HFFc6 (cell line): ENCODE measurements at regions not wholly inside any gene's neighbourhood (a gene's known extent, or its start where the extent isn't known, plus 50 kb on each side); places are given as distances from the start of the nearest gene placed in this dataset.

Source experiments
- DNase-seq: peaks from one replicate; pipeline ENCODE4 v3.0.0-alpha.2; 2018
- H3K27ac Mint-ChIP-seq: 2 replicates; pipeline ENCODE4 v1.8.0; 2020; ENCODE audit warnings: mild to moderate bottlenecking, mixed read lengths
- H3K27me3 Mint-ChIP-seq: 2 replicates; pipeline ENCODE4 v1.8.0; 2021; ENCODE audit warnings: mild to moderate bottlenecking, moderate library complexity, mixed read lengths; ENCODE audit not compliant: insufficient read depth
- H3K36me3 Mint-ChIP-seq: 2 replicates; pipeline ENCODE4 v1.8.0; 2021; ENCODE audit warnings: low read depth, mixed read lengths
- H3K4me1 Mint-ChIP-seq: 2 replicates; pipeline ENCODE4 v1.8.0; 2020; ENCODE audit warnings: low read depth, mixed read lengths
- H3K4me3 Mint-ChIP-seq: 2 replicates; pipeline ENCODE4 v1.8.0; 2020; ENCODE audit warnings: mild to moderate bottlenecking, moderate library complexity, mixed read lengths
- H3K9me3 Mint-ChIP-seq: 2 replicates; pipeline ENCODE4 v1.8.0; 2020; ENCODE audit warnings: mild to moderate bottlenecking, mixed read lengths
- TF ChIP-seq, protein P1 (sequence below): fragments of 200-600 bp; sonication (generic); IDR thresholded peaks from 2 replicates; pipeline ENCODE4 v1.5.0; 2021; ENCODE audit warnings: antibody characterized with exemption, mild to moderate bottlenecking

DNA sequence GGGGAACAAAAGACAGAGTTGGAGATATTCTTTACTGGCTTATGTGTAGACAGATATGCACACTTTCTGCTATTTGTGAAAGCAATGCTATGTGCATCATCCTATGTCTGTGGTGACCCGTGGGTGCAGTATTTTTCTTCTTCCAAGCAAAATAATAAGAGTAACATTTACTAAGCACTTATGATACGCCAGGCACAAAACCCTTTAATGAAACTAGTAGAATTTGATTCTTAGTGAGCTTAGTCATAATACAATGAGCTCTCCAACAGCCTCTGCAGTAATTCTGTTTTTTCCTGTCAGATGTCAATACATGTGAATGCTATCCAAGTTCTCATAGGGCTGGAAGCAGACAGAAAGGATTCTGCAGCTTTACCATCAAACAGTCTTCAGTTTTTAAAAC, 130.6 kb downstream of the RAD51AP2 start:
- H3K27me3 Mint-ChIP-seq, result no peaks in the 10 kb centered on the region
- TF ChIP-seq, protein P1, sequence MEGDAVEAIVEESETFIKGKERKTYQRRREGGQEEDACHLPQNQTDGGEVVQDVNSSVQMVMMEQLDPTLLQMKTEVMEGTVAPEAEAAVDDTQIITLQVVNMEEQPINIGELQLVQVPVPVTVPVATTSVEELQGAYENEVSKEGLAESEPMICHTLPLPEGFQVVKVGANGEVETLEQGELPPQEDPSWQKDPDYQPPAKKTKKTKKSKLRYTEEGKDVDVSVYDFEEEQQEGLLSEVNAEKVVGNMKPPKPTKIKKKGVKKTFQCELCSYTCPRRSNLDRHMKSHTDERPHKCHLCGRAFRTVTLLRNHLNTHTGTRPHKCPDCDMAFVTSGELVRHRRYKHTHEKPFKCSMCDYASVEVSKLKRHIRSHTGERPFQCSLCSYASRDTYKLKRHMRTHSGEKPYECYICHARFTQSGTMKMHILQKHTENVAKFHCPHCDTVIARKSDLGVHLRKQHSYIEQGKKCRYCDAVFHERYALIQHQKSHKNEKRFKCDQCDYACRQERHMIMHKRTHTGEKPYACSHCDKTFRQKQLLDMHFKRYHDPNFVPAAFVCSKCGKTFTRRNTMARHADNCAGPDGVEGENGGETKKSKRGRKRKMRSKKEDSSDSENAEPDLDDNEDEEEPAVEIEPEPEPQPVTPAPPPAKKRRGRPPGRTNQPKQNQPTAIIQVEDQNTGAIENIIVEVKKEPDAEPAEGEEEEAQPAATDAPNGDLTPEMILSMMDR, result no peak
- no peaks in the 10 kb centered on the region for H3K36me3 Mint-ChIP-seq
- DNase-seq, result no peak
- H3K9me3 Mint-ChIP-seq, result peaks cover 44% of the 10 kb centered on the region
- no peak overlapping the region for H3K27ac Mint-ChIP-seq
- H3K4me1 Mint-ChIP-seq, result no peaks in the 10 kb centered on the region
- H3K4me3 Mint-ChIP-seq, result no peak overlapping the region

GRCh38 chr2:17386771-17387170, 131.5 kb downstream of the RAD51AP2 start:
- Mint-ChIP-seq H3K4me3 (no peak overlapping the region), H3K27ac (no peak overlapping the region), H3K4me1 (no peaks in the 10 kb centered on the region), H3K27me3 (no peaks in the 10 kb centered on the region), H3K9me3 (peaks cover 39% of the 10 kb centered on the region), H3K36me3 (no peaks in the 10 kb centered on the region)
- TF ChIP-seq, protein P1, result no peak
- no peak for DNase-seq

DNA sequence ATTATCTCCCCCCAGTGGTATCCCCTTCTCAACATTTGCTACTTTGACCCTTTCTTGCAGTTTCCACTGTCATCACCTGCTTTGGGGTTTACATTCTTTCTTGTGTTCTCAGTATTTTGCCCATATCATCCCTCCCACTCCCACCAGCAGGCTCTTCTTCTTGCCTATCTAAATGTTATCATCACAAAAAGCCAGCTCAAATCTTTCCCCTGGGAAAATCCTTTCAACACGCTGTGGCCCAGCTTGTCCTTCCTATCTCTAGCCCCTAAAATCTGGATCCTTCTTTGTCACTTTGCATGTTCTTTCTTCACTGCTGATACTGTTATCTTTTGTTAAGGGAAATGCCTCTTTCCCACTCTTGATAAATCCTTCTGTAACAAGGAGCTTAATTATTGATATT, 138.2 kb downstream of the RAD51AP2 start:
- TF ChIP-seq, protein P1, result no peak
- Mint-ChIP-seq H3K9me3 (peaks cover 51% of the 10 kb centered on the region), H3K27ac (no peak overlapping the region), H3K36me3 (no peaks in the 10 kb centered on the region), H3K27me3 (no peaks in the 10 kb centered on the region), H3K4me3 (no peak overlapping the region), H3K4me1 (no peaks in the 10 kb centered on the region)
- DNase-seq, result no peak

- no peak for DNase-seq
- peaks cover 53% of the 10 kb centered on the region for H3K9me3 Mint-ChIP-seq
- H3K4me1 Mint-ChIP-seq, result no peaks in the 10 kb centered on the region
- H3K27me3 Mint-ChIP-seq, result no peaks in the 10 kb centered on the region
- H3K27ac Mint-ChIP-seq, result no peak overlapping the region
- no peaks in the 10 kb centered on the region for H3K36me3 Mint-ChIP-seq
- no peak overlapping the region for H3K4me3 Mint-ChIP-seq
- TF ChIP-seq, protein P1, result no peak
These were observed 143.0 kb downstream of the RAD51AP2 start for GRCh38 chr2:17375262-17375661.

GRCh38 chr2:17373741-17374140, 144.5 kb downstream of the RAD51AP2 start:
- peaks cover 46% of the 10 kb centered on the region for H3K9me3 Mint-ChIP-seq
- TF ChIP-seq, protein P1, result no peak
- no peaks in the 10 kb centered on the region for H3K4me1 Mint-ChIP-seq
- no peak overlapping the region for H3K4me3 Mint-ChIP-seq
- DNase-seq, result no peak
- no peaks in the 10 kb centered on the region for H3K36me3 Mint-ChIP-seq
- no peaks in the 10 kb centered on the region; the same call in 1 of the 2 replicates for H3K27me3 Mint-ChIP-seq
- H3K27ac Mint-ChIP-seq, result no peak overlapping the region

GRCh38 chr2:17373041-17373440, 145.2 kb downstream of the RAD51AP2 start:
- Mint-ChIP-seq H3K27ac (no peak overlapping the region), H3K4me3 (no peak overlapping the region), H3K36me3 (no peaks in the 10 kb centered on the region), H3K27me3 (no peaks in the 10 kb centered on the region; the same call in 1 of the 2 replicates), H3K9me3 (peaks cover 44% of the 10 kb centered on the region), H3K4me1 (no peaks in the 10 kb centered on the region)
- no peak for DNase-seq
- TF ChIP-seq, protein P1, result no peak
